NCI-H2029 (cell line): ENCODE measurements at regions not wholly inside any gene's neighbourhood (a gene's known extent, or its start where the extent isn't known, plus 50 kb on each side); places are given as distances from the start of the nearest gene placed in this dataset.
"Not testable (repeated sequence)": the region's sequence is repeated elsewhere in the genome, so short reads cannot be mapped to it uniquely, and the experiment has no call there.

Source experiments
- DNase-seq: peaks from one replicate; lab custom pipeline; 2025; lab: John Stamatoyannopoulos, UW

- no peak for DNase-seq
These were observed 499.8 kb upstream of the CDH11 start for GRCh38 chr16:65621640-65622039.

- no peak for DNase-seq
These were observed 497.7 kb upstream of the CDH11 start for GRCh38 chr16:65619606-65620005.

- DNase-seq: no peak
These were observed 497.1 kb upstream of the CDH11 start for GRCh38 chr16:65618931-65619330.

GRCh38 chr16:65618333-65618732 is 496.5 kb upstream of the CDH11 start:
- no peak for DNase-seq

- no peak for DNase-seq
These were observed 495.6 kb upstream of the CDH11 start for GRCh38 chr16:65617421-65617820.

- DNase-seq: no peak
These were observed 486.6 kb upstream of the CDH11 start for GRCh38 chr16:65608455-65608854.

GRCh38 chr16:65604771-65605170 is 482.9 kb upstream of the CDH11 start:
- DNase-seq: no peak

GRCh38 chr16:65601781-65602180 is 479.9 kb upstream of the CDH11 start:
- DNase-seq: no peak

GRCh38 chr16:65600629-65601028 is 478.8 kb upstream of the CDH11 start:
- no peak for DNase-seq

- no peak for DNase-seq
These were observed 478.2 kb upstream of the CDH11 start for GRCh38 chr16:65600046-65600445.

GRCh38 chr16:65598621-65599020 is 476.8 kb upstream of the CDH11 start:
- DNase-seq: no peak

- DNase-seq: no peak
These were observed 461.6 kb upstream of the CDH11 start for GRCh38 chr16:65583498-65583897.

- DNase-seq: no peak
These were observed 457.2 kb upstream of the CDH11 start for GRCh38 chr16:65579050-65579449.

- DNase-seq: no peak
These were observed 454.8 kb upstream of the CDH11 start for GRCh38 chr16:65576631-65577030.

- no peak for DNase-seq
These were observed 454.3 kb upstream of the CDH11 start for GRCh38 chr16:65576139-65576538.

- no peak for DNase-seq
These were observed 452.6 kb upstream of the CDH11 start for GRCh38 chr16:65574326-65574966.

- DNase-seq: no peak
These were observed 450.3 kb upstream of the CDH11 start for GRCh38 chr16:65572156-65572555.

GRCh38 chr16:65570261-65570660 is 448.4 kb upstream of the CDH11 start:
- DNase-seq: no peak

GRCh38 chr16:65559846-65560245 is 438.0 kb upstream of the CDH11 start:
- no peak for DNase-seq

GRCh38 chr16:65549689-65550088 is 427.8 kb upstream of the CDH11 start:
- not testable (repeated sequence) for DNase-seq

GRCh38 chr16:65548470-65548869 is 426.6 kb upstream of the CDH11 start:
- no peak for DNase-seq

- DNase-seq: no peak
These were observed 426.0 kb upstream of the CDH11 start for GRCh38 chr16:65547772-65548446.

GRCh38 chr16:65546353-65546791 is 424.5 kb upstream of the CDH11 start:
- DNase-seq: no peak

GRCh38 chr16:65545413-65545956 is 423.6 kb upstream of the CDH11 start:
- no peak for DNase-seq
